HG02571 (cell line): ENCODE measurements at regions not wholly inside any gene's neighbourhood (a gene's known extent, or its start where the extent isn't known, plus 50 kb on each side); places are given as distances from the start of the nearest gene placed in this dataset.
"Not testable (repeated sequence)": the region's sequence is repeated elsewhere in the genome, so short reads cannot be mapped to it uniquely, and the experiment has no call there.

Experiments
- ATAC-seq: cut with Tn5 transposase; IDR thresholded peaks from one replicate; pipeline ENCODE4 v1.9.1; 2021; ENCODE audit warnings: mild to moderate bottlenecking, moderate library complexity; ENCODE audit not compliant: unreplicated experiment

DNA sequence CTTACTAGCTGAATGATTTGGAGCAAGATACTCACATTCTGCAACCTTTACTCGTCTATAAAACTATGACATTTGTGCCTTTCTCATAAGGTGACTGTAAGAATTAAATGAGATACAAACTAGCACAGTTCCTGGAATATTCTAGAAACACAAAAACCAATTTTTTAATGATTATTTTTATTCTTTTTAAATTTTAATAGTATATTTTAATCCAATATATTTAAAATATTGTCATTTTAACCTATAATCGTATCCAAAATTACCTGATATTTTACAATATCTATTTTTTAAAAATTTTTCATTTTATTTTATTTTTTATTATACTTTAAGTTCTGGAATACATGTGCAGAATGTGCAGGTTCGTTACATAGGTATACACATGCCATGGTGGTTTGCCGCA is 238.1 kb downstream of the OLFM4 start:
- ATAC-seq, result no peak

DNA sequence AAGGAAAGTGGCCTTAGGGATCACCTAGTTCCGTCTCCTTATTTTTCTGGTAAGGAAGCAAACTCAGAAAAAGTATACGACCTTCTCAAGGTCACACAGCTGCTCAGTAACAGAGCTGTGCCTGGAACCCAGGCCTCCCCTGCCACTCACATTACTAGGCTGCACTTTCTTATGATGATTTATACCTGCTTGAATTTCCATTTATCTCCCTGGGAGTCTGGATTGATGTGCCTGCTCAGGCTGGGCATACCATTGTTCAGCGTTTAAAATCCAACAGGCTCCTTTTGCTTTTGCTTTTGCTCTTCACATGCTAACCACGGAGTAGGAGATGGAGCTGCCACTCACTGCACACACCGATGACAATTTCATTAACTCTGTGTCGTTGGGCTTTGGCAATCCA is 241.0 kb downstream of the OLFM4 start:
- no peak for ATAC-seq

DNA sequence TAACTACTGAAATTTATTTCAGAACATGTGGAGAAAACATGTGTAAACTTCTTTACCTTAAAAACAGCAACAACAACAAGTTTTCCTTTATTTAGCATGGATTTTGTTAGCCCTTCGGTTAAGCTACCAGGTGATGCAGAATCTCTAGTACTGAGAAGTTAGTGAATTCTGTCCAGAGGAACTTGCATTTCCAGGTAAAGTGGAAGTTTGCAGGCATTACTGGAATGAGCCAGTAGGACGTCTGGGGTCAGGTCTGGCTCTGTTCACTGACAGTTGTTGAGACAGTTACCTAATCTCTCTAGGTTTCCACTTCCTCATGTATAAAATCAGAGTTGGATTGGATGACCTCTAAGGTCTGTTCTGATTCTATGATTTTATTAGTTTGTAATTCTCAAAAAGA is 244.3 kb downstream of the OLFM4 start:
- no peak for ATAC-seq

DNA sequence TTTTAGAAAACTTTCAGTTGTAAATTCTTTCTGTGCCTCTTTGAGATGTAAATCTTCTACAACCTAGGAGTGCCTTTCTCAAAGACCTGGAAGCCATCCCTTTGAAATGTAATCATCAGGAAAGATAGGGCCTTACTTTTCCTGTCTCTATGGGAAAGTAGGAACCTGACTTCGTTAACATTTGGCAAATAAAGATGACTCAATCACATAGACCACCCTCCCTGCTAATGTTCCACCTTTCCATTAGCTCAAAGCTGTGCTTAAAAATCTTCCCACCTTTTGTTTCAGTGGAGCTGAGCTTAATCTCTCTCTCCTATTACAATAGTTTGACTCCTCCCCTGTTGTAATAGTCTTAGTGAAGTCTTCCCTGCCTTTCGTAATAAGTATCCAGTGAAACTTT is 247.7 kb downstream of the OLFM4 start:
- no peak for ATAC-seq

DNA sequence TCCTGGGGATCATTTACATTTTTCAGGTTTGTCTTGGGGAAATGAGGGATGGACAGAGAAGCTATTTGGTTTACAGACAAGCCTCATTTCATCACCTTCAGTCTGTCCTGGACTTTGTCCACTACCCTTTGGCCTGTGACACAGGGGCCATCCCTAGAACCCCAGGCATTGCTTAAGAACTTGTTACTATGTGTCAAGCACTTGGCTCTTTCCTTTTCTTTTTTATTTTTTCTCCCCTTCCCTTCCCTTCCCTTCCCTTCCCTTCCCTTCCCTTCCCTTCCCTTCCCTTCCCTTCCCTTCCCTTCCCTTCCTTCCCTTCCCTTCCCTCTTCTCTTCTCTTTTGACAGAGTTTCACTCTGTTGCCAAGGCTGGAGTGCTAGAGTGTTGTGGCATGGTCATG is 253.1 kb downstream of the OLFM4 start:
- no peak for ATAC-seq

DNA sequence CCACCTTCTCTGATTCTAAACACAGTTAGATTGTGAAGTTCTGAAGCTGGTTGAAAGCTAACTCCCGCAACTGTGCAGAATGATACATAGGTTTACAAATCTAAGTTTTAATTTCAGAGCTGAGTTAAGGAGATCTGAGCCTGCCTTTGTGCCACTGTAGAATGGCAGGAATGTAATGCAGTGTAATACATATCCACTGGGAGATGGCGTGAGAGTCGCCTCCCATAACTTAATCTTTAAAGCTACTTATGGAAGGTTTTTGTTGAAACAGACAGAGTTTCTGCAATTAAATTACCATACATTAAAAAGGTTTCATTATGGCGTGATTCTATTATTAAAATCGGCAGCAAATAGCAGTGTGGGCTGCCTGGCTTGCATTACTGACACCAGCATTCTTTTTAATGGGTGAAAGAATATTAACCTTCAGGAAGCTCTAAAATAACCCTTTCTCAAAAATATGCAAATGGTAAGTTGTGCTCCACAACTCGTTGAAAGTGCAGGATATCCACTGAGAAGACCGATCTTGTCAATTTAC is 257.4 kb downstream of the OLFM4 start:
- ATAC-seq, result no peak

DNA sequence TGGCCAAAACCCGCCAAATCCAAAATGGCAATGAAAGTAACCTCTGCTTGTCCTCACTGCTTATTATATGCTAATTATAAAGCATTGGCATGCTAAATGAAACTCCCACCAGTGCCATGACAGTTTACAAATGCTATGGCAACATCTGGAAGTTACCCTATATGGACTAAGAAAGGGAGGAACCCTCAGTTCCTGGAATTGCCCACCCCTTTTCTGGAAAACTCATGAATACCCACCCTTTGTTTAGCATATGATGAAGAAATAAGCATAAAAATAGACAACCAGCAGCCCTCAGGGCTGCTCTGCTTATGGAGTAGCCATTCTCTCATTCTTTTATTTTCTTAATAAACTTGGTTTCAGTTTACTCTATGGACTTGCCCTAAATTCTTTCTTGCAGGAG is 269.8 kb downstream of the OLFM4 start:
- no peak for ATAC-seq

DNA sequence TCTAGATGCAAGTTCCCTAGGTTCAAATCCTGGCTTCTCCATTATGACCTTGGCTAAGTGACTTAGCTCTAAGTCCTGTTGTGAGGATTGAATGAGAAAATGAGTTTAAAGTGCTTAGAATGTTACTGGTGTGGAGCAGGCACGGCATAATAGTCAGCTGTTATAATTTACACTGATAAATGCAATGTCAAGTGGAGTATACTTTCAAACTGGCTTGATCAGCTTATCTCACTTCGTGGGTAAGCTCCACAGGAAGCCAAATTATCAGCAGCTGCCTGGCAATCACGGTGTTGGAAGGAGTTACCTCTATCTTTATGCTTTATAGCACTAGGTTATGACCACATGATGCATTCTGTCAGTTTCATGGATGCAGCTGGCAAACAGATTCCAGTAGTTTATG is 272.8 kb downstream of the OLFM4 start:
- no peak for ATAC-seq

DNA sequence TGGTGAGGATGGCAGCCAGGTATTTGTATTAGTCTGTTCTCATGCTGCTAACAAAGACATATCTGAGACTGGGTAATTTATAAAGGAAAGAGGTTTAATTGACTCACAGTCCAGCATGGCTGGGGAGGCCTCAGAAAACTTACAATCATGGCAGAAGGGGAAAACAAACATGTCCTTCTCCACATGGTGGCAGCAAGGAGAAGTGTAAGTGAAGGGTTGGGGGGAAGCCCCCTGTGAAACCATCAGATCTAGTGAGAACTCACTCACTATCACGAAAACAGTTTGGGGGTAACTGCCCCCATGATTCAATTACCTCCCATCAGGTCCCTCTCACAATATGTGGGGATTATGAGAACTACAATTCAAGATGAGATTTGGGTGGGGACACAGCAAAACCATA is 276.8 kb downstream of the OLFM4 start:
- ATAC-seq, result not testable (repeated sequence)

DNA sequence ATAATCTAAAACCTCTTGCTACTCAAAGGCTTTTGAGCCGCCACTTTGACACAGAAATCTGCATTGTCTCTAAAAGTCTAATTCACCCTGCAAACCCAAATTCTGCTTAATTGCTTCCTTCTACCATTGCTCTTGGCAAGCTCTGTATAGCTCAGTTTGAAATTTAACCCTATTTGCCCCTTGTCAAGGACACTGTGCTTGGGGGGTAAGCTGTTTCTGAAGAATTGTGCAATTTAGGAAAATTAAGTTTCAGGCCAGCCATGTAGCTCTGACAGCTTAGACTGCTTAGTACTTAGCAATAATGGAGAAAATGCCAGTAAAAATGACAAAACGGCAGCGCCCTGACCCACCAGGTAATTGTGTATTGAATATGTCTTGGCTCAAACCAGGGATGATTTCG is 282.2 kb downstream of the OLFM4 start:
- no peak for ATAC-seq

DNA sequence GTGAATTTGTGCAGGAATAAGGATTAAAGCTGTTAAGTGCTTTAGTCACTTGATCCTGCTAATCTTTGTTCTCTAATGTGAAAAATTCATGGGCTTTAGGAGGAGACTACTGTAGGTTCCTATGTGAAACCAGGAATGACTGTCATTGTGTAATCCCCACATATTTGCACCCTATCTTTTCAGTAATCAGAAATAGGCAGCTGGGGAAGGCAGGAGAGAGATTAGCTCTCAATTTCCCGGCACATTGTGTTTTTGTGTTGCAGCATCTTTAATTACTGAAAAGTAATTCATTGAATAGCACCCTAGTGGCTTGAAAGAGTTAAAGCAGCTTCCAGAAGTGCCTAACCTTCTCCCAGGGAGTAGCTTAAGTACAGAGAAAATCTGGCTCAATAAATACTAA is 282.9 kb downstream of the OLFM4 start:
- ATAC-seq, result no peak

DNA sequence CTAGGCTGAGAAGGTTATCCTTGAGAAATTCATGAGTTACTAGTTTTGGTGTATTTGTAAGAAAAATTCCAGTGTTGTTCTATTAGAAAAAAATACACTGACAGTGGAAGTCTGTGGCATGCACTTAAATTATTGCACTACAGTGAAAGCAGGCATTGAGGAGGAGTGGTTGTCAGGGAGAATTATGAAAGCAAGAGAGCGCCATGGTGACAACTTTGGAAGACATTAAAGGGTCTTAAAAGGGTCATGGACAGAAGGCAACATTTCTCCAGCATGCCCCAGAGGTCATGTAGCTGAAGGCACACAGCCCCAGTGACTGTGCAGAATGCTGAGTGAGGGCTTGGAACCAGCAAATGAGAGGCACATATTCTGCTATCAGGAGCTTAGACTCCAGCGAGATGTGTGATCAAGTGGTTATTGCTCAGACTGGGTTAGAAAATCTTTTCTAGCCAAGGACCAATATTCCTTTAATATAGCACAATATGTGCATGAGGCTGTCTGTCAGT is 292.7 kb downstream of the OLFM4 start:
- no peak for ATAC-seq

DNA sequence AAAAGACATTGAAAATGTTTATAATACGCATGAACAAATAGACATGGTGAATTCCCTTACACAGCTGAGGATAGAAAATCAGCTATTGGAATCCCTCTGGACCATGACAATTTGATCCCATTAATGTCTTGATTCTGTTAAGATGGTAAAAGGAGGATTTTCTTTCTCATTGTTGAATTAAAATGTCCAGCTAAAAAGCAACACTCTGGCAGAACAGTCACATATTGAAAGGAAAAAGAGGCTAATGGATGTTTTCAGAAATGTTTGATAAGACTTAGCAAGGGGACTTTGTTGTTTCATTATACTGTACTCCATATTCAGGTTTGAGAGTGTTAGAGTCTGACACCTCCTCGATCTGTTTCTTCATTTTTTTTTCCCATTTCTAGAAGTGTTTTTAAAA is 296.0 kb downstream of the OLFM4 start:
- no peak for ATAC-seq

DNA sequence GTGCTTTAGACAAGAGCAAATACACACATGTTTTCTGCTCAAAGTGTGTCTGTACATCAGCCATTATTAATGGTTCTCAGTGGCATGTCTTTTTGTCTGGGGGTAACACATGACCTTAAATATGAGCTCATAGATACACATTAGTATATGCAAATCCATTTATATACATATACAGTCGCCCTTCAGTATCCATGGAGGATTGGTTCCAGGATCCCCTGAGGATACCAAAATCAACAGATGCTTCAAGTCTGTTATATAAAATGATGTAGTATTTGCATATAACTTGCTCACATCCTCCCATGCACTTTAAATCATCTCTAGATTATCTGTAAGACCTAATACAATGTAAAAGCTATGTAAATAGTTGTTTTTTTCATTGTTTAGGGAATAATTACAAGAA is 298.1 kb downstream of the OLFM4 start:
- no peak for ATAC-seq

DNA sequence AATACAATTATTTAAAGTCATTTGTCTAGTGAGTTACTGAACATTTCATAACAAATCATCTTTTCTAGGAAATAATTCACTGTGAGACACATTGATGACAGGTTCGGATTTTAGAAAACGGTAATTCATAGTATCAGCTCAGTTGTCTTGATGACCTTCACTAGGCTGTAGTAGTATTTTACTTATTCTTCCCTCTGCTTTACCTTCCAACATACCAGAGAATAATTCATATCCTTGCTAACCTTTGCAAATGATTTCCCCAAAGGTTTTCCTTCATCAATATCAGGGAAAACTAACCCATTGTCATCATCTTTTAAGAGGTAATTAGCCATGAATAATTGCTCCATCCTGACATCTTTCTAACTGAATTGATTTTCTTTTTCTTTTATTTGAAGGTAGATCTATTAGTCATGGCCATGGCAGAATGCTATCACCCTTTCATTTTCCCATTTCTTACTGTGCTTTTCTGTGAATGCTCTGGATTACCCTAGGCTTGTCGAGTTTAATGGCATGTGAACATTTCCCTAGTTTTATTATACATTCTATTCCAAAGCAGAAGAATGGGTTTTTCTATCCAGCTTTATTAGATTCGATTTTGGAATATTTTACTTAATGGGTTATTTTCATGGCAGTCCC is 299.2 kb downstream of the OLFM4 start:
- no peak for ATAC-seq

DNA sequence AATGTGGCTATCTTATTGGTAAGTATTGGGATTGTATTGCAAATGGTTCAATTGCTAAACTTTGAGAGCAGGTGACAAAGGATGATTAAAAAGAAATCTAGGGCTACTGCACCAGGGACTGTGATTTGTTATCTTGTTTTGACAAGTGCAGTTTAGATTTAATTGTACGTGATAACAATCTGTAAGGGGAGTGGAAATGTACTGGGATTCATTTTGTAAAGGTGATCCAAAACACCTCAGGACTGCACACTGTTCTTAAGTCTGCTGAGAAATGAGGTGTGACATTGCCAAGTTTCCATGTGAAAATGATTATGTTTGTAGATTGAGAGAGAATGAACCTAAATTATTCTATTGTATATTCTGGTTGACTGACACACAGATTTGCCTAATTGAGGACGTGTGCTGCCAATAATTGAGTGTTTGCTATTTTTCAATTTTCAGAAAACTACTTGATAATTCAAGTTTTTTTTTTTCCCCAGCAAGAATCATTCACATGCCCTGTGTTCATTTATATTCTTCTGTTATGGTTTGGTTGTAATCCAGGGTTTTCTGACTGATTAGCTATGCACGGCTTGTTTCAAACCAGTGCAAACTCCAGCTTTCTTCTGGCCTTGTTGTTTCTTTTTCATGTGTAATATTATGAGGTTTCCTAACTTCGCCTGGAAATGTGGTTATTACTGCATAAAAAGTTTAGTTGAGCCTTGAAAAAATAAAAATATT is 308.0 kb downstream of the OLFM4 start:
- no peak for ATAC-seq

DNA sequence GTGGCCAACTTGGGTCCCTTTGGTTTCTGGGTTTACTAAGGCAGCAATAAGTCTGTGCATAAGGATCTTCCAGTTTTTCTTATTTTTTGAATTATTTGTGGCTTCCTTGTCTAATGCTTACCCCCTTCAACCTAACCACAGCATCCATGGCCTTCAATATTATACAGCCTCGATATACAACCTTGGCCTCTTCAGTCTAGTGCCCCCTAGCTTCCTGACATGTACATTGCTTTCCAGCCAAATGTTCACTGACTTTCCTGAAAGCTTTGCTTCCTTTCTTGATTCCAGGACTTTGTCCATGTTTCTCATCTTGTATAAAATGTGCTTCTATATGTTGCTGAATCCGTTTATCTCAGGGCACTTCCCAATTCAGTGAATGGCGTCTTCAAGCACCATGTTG is 310.1 kb downstream of the OLFM4 start:
- ATAC-seq, result no peak

DNA sequence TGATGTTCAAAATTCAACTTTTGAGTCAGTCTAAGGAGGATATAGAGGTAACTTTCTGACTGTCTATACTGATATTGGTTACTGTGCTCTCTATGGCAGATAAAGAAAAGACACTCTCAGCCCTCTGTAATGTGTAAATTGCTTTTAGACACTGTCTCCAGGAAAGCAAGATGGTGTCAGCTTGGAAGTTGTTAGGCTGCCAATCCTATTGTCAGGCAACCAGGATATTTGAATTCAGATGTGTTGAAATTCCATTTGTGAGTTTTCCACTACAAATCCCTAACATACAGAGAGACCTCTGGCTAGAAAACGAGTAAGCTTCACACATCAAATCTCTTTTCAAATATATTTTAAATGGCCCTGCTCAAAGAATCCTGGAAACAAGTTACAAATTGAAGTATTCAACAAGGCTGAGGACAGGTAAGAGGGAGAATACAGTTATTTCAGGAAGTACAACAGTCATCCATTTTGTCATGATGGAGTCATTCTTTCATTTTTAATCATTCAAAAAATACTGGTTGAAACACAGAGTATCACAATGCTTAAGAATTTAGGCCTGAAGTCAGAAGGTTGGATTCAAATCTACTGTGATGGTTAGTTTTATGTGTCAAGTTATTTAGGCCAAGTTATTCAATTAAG is 312.0 kb downstream of the OLFM4 start:
- ATAC-seq, result no peak

DNA sequence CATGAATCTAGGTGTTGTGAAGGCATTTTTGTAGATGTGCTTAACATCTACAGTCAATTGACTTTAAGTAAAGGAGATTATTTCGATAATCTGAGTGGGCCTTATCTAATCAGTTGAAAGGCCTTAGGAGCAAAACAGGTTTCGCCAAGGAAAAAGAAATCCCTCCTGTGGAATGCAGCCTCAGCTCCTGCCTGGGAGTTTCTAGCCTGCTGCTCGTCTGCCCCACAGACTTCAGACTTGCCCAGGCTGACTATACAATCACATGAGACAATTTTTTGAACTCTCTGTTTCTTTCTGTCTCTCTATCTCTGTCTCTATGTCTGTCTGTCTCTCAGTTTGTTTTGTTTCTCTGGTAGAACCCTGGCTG is 312.5 kb downstream of the OLFM4 start:
- ATAC-seq, result no peak

DNA sequence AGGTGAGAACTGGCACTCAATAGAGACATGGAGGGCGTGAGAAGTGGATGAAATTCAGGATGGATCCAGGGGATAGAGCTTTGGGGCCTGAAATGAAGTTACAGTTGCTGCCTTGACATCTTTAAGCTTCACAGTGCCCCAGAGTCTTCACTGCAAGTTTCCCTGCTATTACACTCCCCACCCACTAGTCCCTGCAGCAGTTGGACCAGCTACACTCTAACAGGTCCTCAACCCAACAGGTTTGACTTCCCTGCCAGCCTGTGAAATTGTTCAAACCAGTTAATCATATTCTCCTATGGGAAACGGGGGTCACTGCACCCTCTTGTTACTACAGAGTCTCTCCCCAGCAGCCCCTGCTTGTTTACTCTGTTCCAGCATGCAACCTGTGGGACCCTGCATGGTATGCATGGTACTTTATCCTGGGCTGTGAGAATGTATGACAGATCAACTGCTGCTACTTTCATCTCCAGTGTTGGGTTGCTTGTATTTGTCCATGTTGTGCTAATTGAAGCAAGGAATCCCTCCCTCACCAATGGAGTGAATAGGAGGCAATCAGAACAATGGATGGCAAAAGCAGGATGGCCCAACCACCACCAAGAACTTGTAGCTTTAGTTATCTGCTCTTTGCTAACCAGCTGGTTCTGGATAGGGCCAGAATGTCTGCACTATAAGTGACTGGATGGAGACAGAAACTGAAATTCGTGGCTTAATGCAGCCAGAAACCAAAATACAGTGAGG is 314.2 kb downstream of the OLFM4 start:
- no peak for ATAC-seq

DNA sequence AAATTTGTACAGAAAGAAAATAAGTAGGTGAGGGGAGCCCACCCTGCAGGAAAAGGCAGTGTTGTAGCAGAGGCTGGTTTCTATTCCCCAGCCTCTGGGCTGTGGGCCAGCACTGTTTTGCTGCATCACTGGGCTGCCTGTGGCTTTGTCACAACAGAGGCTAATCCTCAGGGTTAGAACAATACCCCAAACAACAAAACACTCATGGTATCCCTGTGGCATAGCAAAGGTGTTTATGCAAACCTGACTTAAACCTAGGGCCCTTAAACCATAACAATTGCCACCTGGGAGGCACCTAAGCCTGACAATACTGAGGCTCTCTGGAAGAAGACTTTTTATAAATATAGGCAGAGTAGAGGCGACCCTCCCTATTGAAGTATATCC is 314.7 kb downstream of the OLFM4 start:
- no peak for ATAC-seq
